ENCODE measurements at regions not wholly inside any gene's neighbourhood (a gene's known extent, or its start where the extent isn't known, plus 50 kb on each side); places are given as distances from the start of the nearest gene placed in this dataset.

- DNase-seq (ENCODE audit: low spot score), result no peak
- no peak overlapping the region for H3K27ac ChIP-seq (ENCODE audit: low read depth, low read length, poor library complexity, severe bottlenecking)
- H3K27me3 ChIP-seq (replicated peaks; ENCODE audit: insufficient read depth, low read depth, low read length, poor library complexity), result no peaks in the 10 kb centered on the region
- no peaks in the 10 kb centered on the region for H3K36me3 ChIP-seq (ENCODE audit: insufficient read depth, low read length, poor library complexity, severe bottlenecking)
- ChIA-PET POLR2A (ENCODE audit: low non-redundant PET) (no interaction called here), CTCF (no interaction called here)
- H3K4me3 ChIP-seq (ENCODE audit: low read depth, low read length, poor library complexity, severe bottlenecking), result no peak overlapping the region
- no peaks in the 10 kb centered on the region for H3K9me3 ChIP-seq (ENCODE audit: low read depth, low read length, poor library complexity, severe bottlenecking)
- intact Hi-C loops (cut with micrococcal nuclease; ENCODE audit: unreplicated experiment), result loop anchor here (10.0 kb wide), 1 partner anchor 79 kb away; no protein-coding TSS in a partner anchor
- TF ChIP-seq EZH2 (IDR thresholded peaks at IDR 0.05; ENCODE audit: borderline replicate concordance, low read depth, low read length, poor library complexity, severe bottlenecking) (no peak), CTCF (conservative IDR thresholded peaks at IDR 0.05; ENCODE audit: low read depth, low read length) (no peak)
- H3K4me1 ChIP-seq (ENCODE audit: insufficient read depth, low read length, poor library complexity, severe bottlenecking), result no peaks in the 10 kb centered on the region
- BruUV-seq (replicated peaks), result no TSS peak
Observed at GRCh38 chr6:8633762-8634161, 198.4 kb upstream of the SLC35B3 start.

DNA sequence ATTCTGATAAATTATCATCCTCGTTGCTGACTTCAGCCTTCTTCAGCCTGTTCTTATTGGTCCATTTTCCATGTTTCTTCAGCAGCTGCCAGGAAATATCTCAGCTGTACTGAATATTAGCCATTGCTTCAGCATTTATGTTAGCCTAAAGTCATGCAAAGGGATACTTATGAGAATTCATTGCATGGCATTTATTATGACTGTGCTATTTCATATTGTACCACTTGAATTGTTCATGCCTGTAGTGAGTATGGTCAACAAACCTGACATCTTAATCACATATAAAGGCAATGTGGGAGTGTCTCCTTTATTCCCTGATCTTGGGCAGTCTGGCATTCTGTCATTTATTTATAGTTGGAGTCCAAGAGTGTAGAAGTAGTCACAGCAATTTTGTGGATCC is 193.4 kb upstream of the SLC35B3 start:
- intact Hi-C loops (cut with micrococcal nuclease; ENCODE audit: unreplicated experiment), result no loop called here
- DNase-seq (ENCODE audit: low spot score), result no peak
- POLR2A ChIA-PET (ENCODE audit: low non-redundant PET), result no interaction called here
- Histone ChIP-seq H3K4me3 (ENCODE audit: low read depth, low read length, poor library complexity, severe bottlenecking) (no peak overlapping the region), H3K4me1 (ENCODE audit: insufficient read depth, low read length, poor library complexity, severe bottlenecking) (peaks cover 5% of the 10 kb centered on the region), H3K27ac (ENCODE audit: low read depth, low read length, poor library complexity, severe bottlenecking) (no peak overlapping the region), H3K9me3 (ENCODE audit: low read depth, low read length, poor library complexity, severe bottlenecking) (no peaks in the 10 kb centered on the region), H3K27me3 (replicated peaks; ENCODE audit: insufficient read depth, low read depth, low read length, poor library complexity) (no peaks in the 10 kb centered on the region), H3K36me3 (ENCODE audit: insufficient read depth, low read length, poor library complexity, severe bottlenecking) (no peaks in the 10 kb centered on the region)
- CTCF ChIA-PET, result no interaction called here
- no peak for TF ChIP-seq EZH2 (IDR thresholded peaks at IDR 0.05; ENCODE audit: borderline replicate concordance, low read depth, low read length, poor library complexity, severe bottlenecking)
- TF ChIP-seq CTCF (conservative IDR thresholded peaks at IDR 0.05; ENCODE audit: low read depth, low read length), result no peak
- BruUV-seq (replicated peaks), result no TSS peak

GRCh38 chr6:8628063-8628462 is 192.7 kb upstream of the SLC35B3 start:
- BruUV-seq (replicated peaks), result no TSS peak
- Histone ChIP-seq H3K36me3 (ENCODE audit: insufficient read depth, low read length, poor library complexity, severe bottlenecking) (no peaks in the 10 kb centered on the region), H3K9me3 (ENCODE audit: low read depth, low read length, poor library complexity, severe bottlenecking) (no peaks in the 10 kb centered on the region), H3K4me1 (ENCODE audit: insufficient read depth, low read length, poor library complexity, severe bottlenecking) (peaks cover 5% of the 10 kb centered on the region), H3K27me3 (replicated peaks; ENCODE audit: insufficient read depth, low read depth, low read length, poor library complexity) (no peaks in the 10 kb centered on the region), H3K27ac (ENCODE audit: low read depth, low read length, poor library complexity, severe bottlenecking) (no peak overlapping the region), H3K4me3 (ENCODE audit: low read depth, low read length, poor library complexity, severe bottlenecking) (no peak overlapping the region)
- ChIA-PET POLR2A (ENCODE audit: low non-redundant PET) (no interaction called here), CTCF (no interaction called here)
- DNase-seq (ENCODE audit: low spot score), result no peak
- no peak for TF ChIP-seq CTCF (conservative IDR thresholded peaks at IDR 0.05; ENCODE audit: low read depth, low read length)
- TF ChIP-seq EZH2 (IDR thresholded peaks at IDR 0.05; ENCODE audit: borderline replicate concordance, low read depth, low read length, poor library complexity, severe bottlenecking), result no peak
- intact Hi-C loops (cut with micrococcal nuclease; ENCODE audit: unreplicated experiment), result no loop called here

Data from A673 (cell line).